Femur (tissue), 1 donor: ENCODE measurements at regions not wholly inside any gene's neighbourhood (a gene's known extent, or its start where the extent isn't known, plus 50 kb on each side); places are given as distances from the start of the nearest gene placed in this dataset.

Experiments used
- DNase-seq: peaks from one replicate; pipeline ENCODE4 v3.0.0-alpha.2; 2017

- DNase-seq, result no peak
These were observed 87.2 kb upstream of the C1QTNF9B start for GRCh38 chr13:23984546-23984945.

GRCh38 chr13:23985060-23985459 lies 87.8 kb upstream of the C1QTNF9B start:
- no peak for DNase-seq

GRCh38 chr13:23985839-23986238 lies 88.5 kb upstream of the C1QTNF9B start:
- no peak for DNase-seq

GRCh38 chr13:23986619-23987018 lies 89.3 kb upstream of the C1QTNF9B start:
- DNase-seq, result no peak

- DNase-seq, result no peak
These were observed 90.1 kb upstream of the C1QTNF9B start for GRCh38 chr13:23987331-23987894.

- no peak for DNase-seq
These were observed 91.3 kb upstream of the C1QTNF9B start for GRCh38 chr13:23988546-23989122.

- DNase-seq, result no peak
These were observed 93.2 kb upstream of the C1QTNF9B start for GRCh38 chr13:23990455-23990854.

GRCh38 chr13:23991119-23991518 lies 93.8 kb upstream of the C1QTNF9B start:
- no peak for DNase-seq

GRCh38 chr13:23992781-23993679 lies 95.7 kb upstream of the C1QTNF9B start:
- DNase-seq, result peak; percentile 74

- DNase-seq, result no peak
These were observed 96.3 kb upstream of the C1QTNF9B start for GRCh38 chr13:23993680-23993985.

GRCh38 chr13:23995283-23996073 lies 98.2 kb upstream of the C1QTNF9B start:
- DNase-seq, result no peak

- no peak for DNase-seq
These were observed 99.2 kb upstream of the C1QTNF9B start for GRCh38 chr13:23996456-23996855.

GRCh38 chr13:23999424-23999823 lies 102.1 kb upstream of the C1QTNF9B start:
- DNase-seq, result no peak

- no peak for DNase-seq
These were observed 105.0 kb upstream of the C1QTNF9B start for GRCh38 chr13:24002206-24002815.

GRCh38 chr13:24004142-24004899 lies 107.0 kb upstream of the C1QTNF9B start:
- no peak for DNase-seq

GRCh38 chr13:24004971-24005370 lies 107.7 kb upstream of the C1QTNF9B start:
- DNase-seq, result no peak

GRCh38 chr13:24005755-24006281 lies 108.5 kb upstream of the C1QTNF9B start:
- DNase-seq, result no peak

GRCh38 chr13:24006520-24007248 lies 109.4 kb upstream of the C1QTNF9B start:
- no peak for DNase-seq

- no peak for DNase-seq
These were observed 110.8 kb upstream of the C1QTNF9B start for GRCh38 chr13:24007979-24008620.

GRCh38 chr13:24008679-24009078 lies 111.4 kb upstream of the C1QTNF9B start:
- no peak for DNase-seq

GRCh38 chr13:24011266-24011665 lies 114.0 kb upstream of the C1QTNF9B start:
- no peak for DNase-seq
